Trophoblast cell (in vitro differentiated cells and primary cell): ENCODE measurements at regions not wholly inside any gene's neighbourhood (a gene's known extent, or its start where the extent isn't known, plus 50 kb on each side); places are given as distances from the start of the nearest gene placed in this dataset.

ENCODE experiments used
- DNase-seq, 2 donors: peaks; one replicate each; pipeline ENCODE4 v3.0.0-alpha.2; 2016
- H2AFZ ChIP-seq: 2 replicates; pipeline ENCODE4 v1.6.1; 2013; ENCODE audit warnings: low read length, moderate library complexity, mild to moderate bottlenecking; ENCODE audit not compliant: insufficient read depth, poor library complexity
- H2AK5ac ChIP-seq: 2 replicates; pipeline ENCODE4 v1.6.1; 2013; ENCODE audit warnings: mild to moderate bottlenecking, low read length
- H2BK120ac ChIP-seq: 2 replicates; pipeline ENCODE4 v1.6.1; 2013; ENCODE audit warnings: low read length, mild to moderate bottlenecking, moderate library complexity; ENCODE audit not compliant: insufficient read depth, poor library complexity
- H2BK12ac ChIP-seq: 2 replicates; pipeline ENCODE4 v1.6.1; 2013; ENCODE audit warnings: mild to moderate bottlenecking, low read length, moderate library complexity
- H2BK5ac ChIP-seq: 2 replicates; pipeline ENCODE4 v1.6.1; 2013; ENCODE audit warnings: low read length, low read depth, moderate library complexity, mild to moderate bottlenecking; ENCODE audit not compliant: poor library complexity
- H3K14ac ChIP-seq: 2 replicates; pipeline ENCODE4 v1.6.1; 2013; ENCODE audit warnings: mild to moderate bottlenecking, low read length
- H3K18ac ChIP-seq: 2 replicates; pipeline ENCODE4 v1.6.1; 2013; ENCODE audit warnings: mild to moderate bottlenecking, low read length
- H3K23ac ChIP-seq: 2 replicates; pipeline ENCODE4 v1.6.1; 2013; ENCODE audit warnings: low read length
- H3K27ac ChIP-seq: 2 replicates; pipeline ENCODE4 v1.5.1; 2013; ENCODE audit warnings: low read depth, mild to moderate bottlenecking, inconsistent platforms, low read length, moderate library complexity
- H3K27me3 ChIP-seq: 2 replicates; pipeline ENCODE4 v1.6.1; 2013; ENCODE audit warnings: inconsistent platforms, mild to moderate bottlenecking, low read length, moderate library complexity; ENCODE audit not compliant: insufficient read depth
- H3K36me3 ChIP-seq, 2 experiments: 1 replicate in 1 of 2; 2 replicates in 1 of 2; pipeline ENCODE4 v1.6.1; 2013; ENCODE audit warnings: low read length in 2 of 2, mild to moderate bottlenecking in 2 of 2, moderate library complexity in 1 of 2; ENCODE audit not compliant: insufficient read depth in 2 of 2, control insufficient read depth in 1 of 2
- H3K4ac ChIP-seq: 2 replicates; pipeline ENCODE4 v1.6.1; 2013; ENCODE audit warnings: low read depth, mild to moderate bottlenecking, low read length, moderate library complexity
- H3K4me1 ChIP-seq, 2 experiments: 1 replicate in 1 of 2; 2 replicates in 1 of 2; pipeline ENCODE4 v1.6.1; 2013; ENCODE audit warnings: low read length in 2 of 2, mild to moderate bottlenecking in 2 of 2, moderate library complexity in 1 of 2; ENCODE audit not compliant: insufficient read depth in 2 of 2, control insufficient read depth in 1 of 2
- H3K4me2 ChIP-seq: 2 replicates; pipeline ENCODE4 v1.6.1; 2013; ENCODE audit warnings: inconsistent platforms, mild to moderate bottlenecking, low read length, moderate library complexity
- H3K4me3 ChIP-seq: 2 replicates; pipeline ENCODE4 v1.5.1; 2013; ENCODE audit warnings: mild to moderate bottlenecking, low read depth, low read length, inconsistent platforms
- H3K79me1 ChIP-seq: one replicate; pipeline ENCODE4 v1.6.1; 2013; ENCODE audit warnings: low read length
- H3K79me2 ChIP-seq: 2 replicates; pipeline ENCODE4 v1.6.1; 2013; ENCODE audit warnings: low read length, mild to moderate bottlenecking; ENCODE audit not compliant: control insufficient read depth, insufficient read depth, poor library complexity
- H3K9ac ChIP-seq: 2 replicates; pipeline ENCODE4 v1.6.1; 2013; ENCODE audit warnings: mild to moderate bottlenecking, low read length
- H3K9me3 ChIP-seq: 2 replicates; pipeline ENCODE4 v1.6.1; 2013; ENCODE audit warnings: low read depth, mild to moderate bottlenecking, control low read depth, inconsistent platforms, low read length; ENCODE audit not compliant: insufficient read depth
- H4K12ac ChIP-seq: 2 replicates; pipeline ENCODE4 v1.6.1; 2013; ENCODE audit warnings: low read depth, mild to moderate bottlenecking, low read length, moderate library complexity
- H4K8ac ChIP-seq: 2 replicates; pipeline ENCODE4 v1.6.1; 2013; ENCODE audit warnings: low read depth, mild to moderate bottlenecking, low read length, moderate library complexity
- H4K91ac ChIP-seq: one replicate; pipeline ENCODE4 v1.6.1; 2013; ENCODE audit warnings: low read depth, mild to moderate bottlenecking, low read length, moderate library complexity
- WGBS: extraction: QIAGEN DNeasy Blood & Tissue Kit; methylation state at CpG from one replicate; pipeline ENCODE4 v1.1.7; 2013; ENCODE audit warnings: missing lambda C conversion rate; ENCODE audit not compliant: insufficient read length, insufficient coverage; ENCODE audit errors: extremely low coverage; 5-methylcytosine and 5-hydroxymethylcytosine counted together

DNA sequence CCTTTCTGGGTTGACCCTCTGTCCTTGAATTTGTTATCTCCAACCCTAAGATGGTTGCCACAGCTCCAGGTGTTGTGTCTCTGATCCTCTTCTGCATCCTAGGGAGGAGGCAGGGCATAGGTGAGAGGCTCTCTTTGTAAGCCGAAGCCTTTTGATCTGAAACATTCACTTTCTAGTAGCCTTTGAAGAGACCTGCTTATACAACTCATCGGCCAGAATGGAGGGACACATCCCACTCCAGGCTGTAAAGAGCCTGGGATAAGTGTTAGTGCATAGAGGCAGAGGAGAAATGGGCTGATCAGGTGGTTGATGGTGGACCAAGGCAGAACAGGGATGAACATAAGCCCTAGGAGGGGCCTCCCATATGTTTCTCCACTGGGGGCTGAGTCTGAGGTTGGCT, 137.1 kb upstream of the KCNG1 start:
- H3K4me2 ChIP-seq: no peak overlapping the region
- no peak overlapping the region for H2BK120ac ChIP-seq
- H3K18ac ChIP-seq: no peak overlapping the region
- DNase-seq: no peak
- H3K4ac ChIP-seq: no peak overlapping the region
- no peak overlapping the region for H2AFZ ChIP-seq
- no peak overlapping the region for H3K4me3 ChIP-seq
- H4K91ac ChIP-seq: no peak overlapping the region
- H3K27ac ChIP-seq: no peak overlapping the region
- H2BK5ac ChIP-seq: no peak overlapping the region
- H4K8ac ChIP-seq: no peak overlapping the region
- no peaks in the 10 kb centered on the region for H3K36me3 ChIP-seq
- peaks cover 12 to 15% of the 10 kb centered on the region in 2 experiments for H3K4me1 ChIP-seq
- no peak overlapping the region for H4K12ac ChIP-seq
- no peak overlapping the region for H2AK5ac ChIP-seq
- no peaks in the 10 kb centered on the region for H3K79me2 ChIP-seq
- H3K9me3 ChIP-seq: peaks cover 3% of the 10 kb centered on the region
- no peak overlapping the region for H3K14ac ChIP-seq
- H3K23ac ChIP-seq: no peak overlapping the region
- no peak overlapping the region for H2BK12ac ChIP-seq
- H3K27me3 ChIP-seq: no peaks in the 10 kb centered on the region
- no peaks in the 10 kb centered on the region for H3K79me1 ChIP-seq
- no peak overlapping the region for H3K9ac ChIP-seq
- WGBS: no CpG with 5 or more reads among the region's 2 CpGs

DNA sequence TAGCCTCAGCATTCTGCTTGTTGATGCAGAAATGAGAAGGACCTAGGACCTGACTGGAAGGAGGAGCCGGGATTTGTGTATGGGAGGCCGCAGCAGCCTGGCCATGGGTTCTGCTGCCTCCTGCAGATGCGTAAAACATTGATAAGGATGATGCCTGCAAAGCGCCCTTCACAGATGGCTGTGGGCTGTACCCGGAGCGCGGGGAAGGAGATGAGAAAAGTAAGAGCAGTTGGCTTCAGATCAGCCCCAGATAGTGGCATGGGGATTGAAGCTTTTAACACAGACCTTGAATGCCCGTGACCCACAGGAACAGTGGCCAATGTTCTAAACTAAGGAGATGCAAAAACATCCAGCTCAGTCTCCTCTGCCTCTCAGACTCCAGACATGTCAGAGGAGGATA, 136.4 kb upstream of the KCNG1 start:
- Histone ChIP-seq H3K14ac (no peak overlapping the region), H2BK5ac (no peak overlapping the region), H3K9me3 (peaks cover 3% of the 10 kb centered on the region), H3K27ac (no peak overlapping the region), H3K27me3 (no peaks in the 10 kb centered on the region), H4K12ac (no peak overlapping the region), H2BK12ac (no peak overlapping the region), H2AK5ac (no peak overlapping the region), H4K91ac (no peak overlapping the region), H3K23ac (no peak overlapping the region), H3K79me2 (no peaks in the 10 kb centered on the region), H3K18ac (no peak overlapping the region), H3K4me2 (no peak overlapping the region), H3K36me3 (no peaks in the 10 kb centered on the region), H2BK120ac (no peak overlapping the region), H4K8ac (no peak overlapping the region), H3K4me3 (no peak overlapping the region), H3K79me1 (no peaks in the 10 kb centered on the region), H2AFZ (no peak overlapping the region), H3K4me1 (peaks cover 12 to 16% of the 10 kb centered on the region in 2 experiments), H3K4ac (no peak overlapping the region), H3K9ac (no peak overlapping the region)
- WGBS: no CpG with 5 or more reads among the region's 8 CpGs
- no peak for DNase-seq

DNA sequence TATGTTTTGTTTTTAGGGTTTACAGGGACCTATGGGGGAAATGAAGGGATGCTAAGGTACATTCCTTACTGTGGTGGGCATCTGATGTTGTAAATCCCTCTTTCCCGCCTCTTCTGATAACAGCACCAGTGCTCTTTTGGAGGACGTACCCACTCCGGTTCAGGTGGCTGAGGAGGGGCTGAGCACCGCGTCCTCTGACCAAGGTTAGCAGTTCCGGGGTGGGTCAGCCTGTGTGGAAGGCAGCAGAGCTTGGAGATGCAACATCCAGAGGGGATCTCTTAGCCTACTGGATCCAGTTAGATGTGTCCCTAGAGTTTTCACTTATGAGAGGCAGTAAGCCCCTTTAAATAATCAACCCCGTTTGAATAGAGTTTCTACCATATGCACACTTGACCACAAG, 135.3 kb upstream of the KCNG1 start:
- H3K9ac ChIP-seq: no peak overlapping the region
- DNase-seq: no peak
- no peaks in the 10 kb centered on the region for H3K79me1 ChIP-seq

DNA sequence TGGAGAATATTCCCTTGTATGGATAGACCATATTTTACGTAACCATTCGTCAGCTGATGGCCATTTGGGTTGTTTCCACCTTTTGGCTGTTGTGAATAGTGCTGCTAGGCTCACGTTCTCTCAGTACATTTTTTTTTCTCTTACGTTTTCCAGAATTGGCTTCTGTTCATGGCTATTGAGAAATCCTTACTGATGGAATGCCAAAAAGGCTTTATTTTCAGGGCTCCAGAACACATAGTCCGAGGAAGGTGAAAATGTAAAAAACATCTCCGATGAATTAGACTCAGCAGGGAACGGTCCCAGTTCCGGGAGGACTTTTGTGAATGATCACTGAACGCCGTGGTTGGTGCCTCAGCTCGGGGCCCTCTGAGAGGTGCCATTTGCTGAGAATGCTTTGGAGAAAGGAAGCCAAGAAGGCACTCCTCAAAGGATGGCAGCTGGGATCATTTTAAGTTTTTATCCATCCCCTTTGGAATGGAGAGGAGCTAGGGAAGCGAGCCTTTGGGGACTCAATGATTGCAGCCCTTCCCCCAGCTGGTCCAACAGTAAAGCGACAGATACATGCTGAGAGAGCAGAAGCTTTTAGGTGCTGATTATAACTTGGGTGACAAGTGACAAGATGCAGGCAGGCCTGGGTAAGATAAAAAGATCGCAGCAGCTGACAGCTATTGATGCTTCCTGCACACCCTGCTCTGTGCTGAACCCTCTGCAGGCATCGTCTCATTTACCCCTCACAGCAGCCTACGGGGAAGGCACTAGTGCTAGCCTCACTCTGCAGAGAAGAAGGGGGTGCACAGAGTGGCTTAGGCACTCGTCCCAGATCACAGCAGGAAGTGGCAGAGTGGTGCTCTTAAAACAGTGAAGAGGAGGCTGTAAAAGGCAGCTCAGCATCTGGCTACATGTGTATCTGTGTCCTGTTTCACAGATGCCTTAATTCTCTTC, 133.4 kb upstream of the KCNG1 start:
- no peak overlapping the region for H2BK12ac ChIP-seq

More for the DNA sequence above, 135.3 kb upstream of the KCNG1 start:
- WGBS: no CpG with 5 or more reads among the region's 7 CpGs
- no peak overlapping the region for H3K4ac ChIP-seq
- H3K9me3 ChIP-seq: peaks cover 5% of the 10 kb centered on the region
- H4K91ac ChIP-seq: no peak overlapping the region
- H3K4me2 ChIP-seq: no peak overlapping the region
- peaks cover 12 to 16% of the 10 kb centered on the region in 2 experiments for H3K4me1 ChIP-seq
- H2AK5ac ChIP-seq: no peak overlapping the region
- H3K36me3 ChIP-seq: no peaks in the 10 kb centered on the region
- H2BK12ac ChIP-seq: no peak overlapping the region
- H2BK5ac ChIP-seq: no peak overlapping the region
- no peaks in the 10 kb centered on the region for H3K27me3 ChIP-seq
- H3K79me2 ChIP-seq: no peaks in the 10 kb centered on the region
- H2AFZ ChIP-seq: no peak overlapping the region
- H2BK120ac ChIP-seq: no peak overlapping the region
- no peak overlapping the region for H4K8ac ChIP-seq
- H3K27ac ChIP-seq: no peak overlapping the region
- H3K18ac ChIP-seq: no peak overlapping the region
- no peak overlapping the region for H3K23ac ChIP-seq
- H3K4me3 ChIP-seq: no peak overlapping the region
- no peak overlapping the region for H4K12ac ChIP-seq
- no peak overlapping the region for H3K14ac ChIP-seq

More for the DNA sequence above, 133.4 kb upstream of the KCNG1 start:
- Histone ChIP-seq H3K27ac (no peak overlapping the region), H3K18ac (no peak overlapping the region), H2BK5ac (no peak overlapping the region), H4K91ac (no peak overlapping the region), H3K9ac (no peak overlapping the region), H3K36me3 (no peaks in the 10 kb centered on the region), H3K4me3 (no peak overlapping the region), H3K79me1 (no peaks in the 10 kb centered on the region), H2AK5ac (no peak overlapping the region), H4K8ac (no peak overlapping the region), H2BK120ac (no peak overlapping the region), H4K12ac (no peak overlapping the region), H3K9me3 (peaks cover 5% of the 10 kb centered on the region), H3K4ac (no peak overlapping the region), H3K14ac (no peak overlapping the region), H3K4me1 (peaks cover 12 to 16% of the 10 kb centered on the region in 2 experiments), H3K79me2 (no peaks in the 10 kb centered on the region), H3K23ac (no peak overlapping the region), H3K4me2 (peak overlapping the region; percentile 23), H3K27me3 (no peaks in the 10 kb centered on the region), H2AFZ (no peak overlapping the region)
- DNase-seq: no peak
- WGBS: no CpG with 5 or more reads among the region's 17 CpGs
